ENCODE measurements at regions not wholly inside any gene's neighbourhood (a gene's known extent, or its start where the extent isn't known, plus 50 kb on each side); places are given as distances from the start of the nearest gene placed in this dataset.

- no peak for DNase-seq
Measured at GRCh38 chr3:79928687-79929408, 161.1 kb upstream of the ROBO1 start.

- no peak for DNase-seq
Measured at GRCh38 chr3:79926522-79926921, 158.7 kb upstream of the ROBO1 start.

GRCh38 chr3:79922633-79923032, 154.8 kb upstream of the ROBO1 start:
- no peak for DNase-seq

- DNase-seq, result no peak
Measured at GRCh38 chr3:79917561-79917960, 149.8 kb upstream of the ROBO1 start.

GRCh38 chr3:79910337-79910736, 142.5 kb upstream of the ROBO1 start:
- DNase-seq, result no peak

- DNase-seq, result peak; percentile 4
Measured at GRCh38 chr3:79906106-79906505, 138.3 kb upstream of the ROBO1 start.

- DNase-seq, result no peak
Measured at GRCh38 chr3:79902151-79902550, 134.4 kb upstream of the ROBO1 start.

- no peak for DNase-seq
Measured at GRCh38 chr3:79898907-79899306, 131.1 kb upstream of the ROBO1 start.

GRCh38 chr3:79896086-79896485, 128.3 kb upstream of the ROBO1 start:
- no peak for DNase-seq

GRCh38 chr3:79887213-79887612, 119.4 kb upstream of the ROBO1 start:
- DNase-seq, result no peak

- no peak for DNase-seq
Measured at GRCh38 chr3:79886204-79886603, 118.4 kb upstream of the ROBO1 start.

- DNase-seq, result no peak
Measured at GRCh38 chr3:79885407-79885806, 117.6 kb upstream of the ROBO1 start.

- DNase-seq, result no peak
Measured at GRCh38 chr3:79884354-79884753, 116.6 kb upstream of the ROBO1 start.

GRCh38 chr3:79881431-79881830, 113.6 kb upstream of the ROBO1 start:
- DNase-seq, result no peak

GRCh38 chr3:79878708-79879107, 110.9 kb upstream of the ROBO1 start:
- DNase-seq, result no peak

- DNase-seq, result no peak
Measured at GRCh38 chr3:79874646-79875045, 106.8 kb upstream of the ROBO1 start.

GRCh38 chr3:79872483-79872882, 104.7 kb upstream of the ROBO1 start:
- peak; percentile 88 for DNase-seq

- DNase-seq, result peak; percentile 41
Measured at GRCh38 chr3:79871656-79872055, 103.9 kb upstream of the ROBO1 start.

- DNase-seq, result no peak
Measured at GRCh38 chr3:79870313-79870620, 102.5 kb upstream of the ROBO1 start.

- DNase-seq, result peak; percentile 26
Measured at GRCh38 chr3:79869461-79870312, 101.9 kb upstream of the ROBO1 start.

GRCh38 chr3:79866162-79866561, 98.4 kb upstream of the ROBO1 start:
- DNase-seq, result no peak

- DNase-seq, result no peak
Measured at GRCh38 chr3:79864077-79864476, 96.3 kb upstream of the ROBO1 start.

- DNase-seq, result no peak
Measured at GRCh38 chr3:79848876-79849275, 81.1 kb upstream of the ROBO1 start.

GRCh38 chr3:79847928-79848327, 80.1 kb upstream of the ROBO1 start:
- DNase-seq, result no peak
